GM12872 (cell line): ENCODE measurements at regions not wholly inside any gene's neighbourhood (a gene's known extent, or its start where the extent isn't known, plus 50 kb on each side); places are given as distances from the start of the nearest gene placed in this dataset.

Experiments
- CTCF ChIP-seq: IDR thresholded peaks from 3 replicates; pipeline ENCODE4 v1.5.1; 2011; ENCODE audit warnings: low read depth, mild to moderate bottlenecking, low read length, moderate library complexity; ENCODE audit not compliant: insufficient read depth

DNA sequence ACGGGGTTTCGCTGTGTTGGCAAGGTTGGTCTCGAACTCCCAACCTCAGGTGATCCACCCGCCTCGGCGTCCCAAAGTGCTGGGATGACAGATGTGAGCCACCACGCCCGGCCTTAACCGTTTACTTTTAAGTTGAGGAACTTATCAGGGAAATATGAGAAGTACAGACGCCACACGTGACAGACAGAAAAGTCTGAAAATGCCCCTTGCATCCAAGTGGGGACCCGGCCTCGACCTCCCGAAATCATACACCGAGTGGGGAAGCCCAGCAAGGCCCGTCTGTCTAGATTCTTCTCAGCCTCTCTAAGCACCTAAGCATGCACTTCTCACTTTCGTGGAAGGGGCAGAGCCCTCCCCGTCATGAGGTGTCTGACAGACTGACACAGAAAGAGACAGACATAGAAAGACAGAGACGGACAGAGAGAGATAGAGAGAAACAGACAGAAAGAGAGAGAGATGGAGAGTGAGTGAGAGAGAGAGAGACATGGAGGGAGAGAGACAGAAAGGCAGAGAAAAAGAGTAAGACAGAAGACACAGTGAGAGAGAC, 107.3 kb upstream of the ANKRD30BL start:
- no peak for TF ChIP-seq CTCF

DNA sequence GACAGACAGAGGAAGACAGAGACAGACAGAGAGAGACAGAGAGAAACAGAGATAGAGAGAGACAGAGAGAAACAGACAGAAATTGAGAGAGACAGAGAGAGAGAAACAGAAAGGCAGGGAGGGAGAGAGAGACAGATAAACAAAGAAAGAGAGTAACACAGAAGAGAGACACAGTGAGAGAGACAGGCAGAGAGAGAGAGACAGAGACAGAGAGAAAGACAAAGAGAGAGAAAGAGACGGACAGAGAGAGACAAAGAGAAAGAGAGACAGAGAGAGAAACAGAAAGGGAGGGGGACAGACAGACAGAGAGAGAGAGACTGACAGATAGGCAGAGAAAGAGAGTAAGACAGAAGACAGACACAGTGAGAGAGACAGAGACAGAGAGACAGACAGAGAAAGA, 108.5 kb upstream of the ANKRD30BL start:
- TF ChIP-seq CTCF, result no peak

DNA sequence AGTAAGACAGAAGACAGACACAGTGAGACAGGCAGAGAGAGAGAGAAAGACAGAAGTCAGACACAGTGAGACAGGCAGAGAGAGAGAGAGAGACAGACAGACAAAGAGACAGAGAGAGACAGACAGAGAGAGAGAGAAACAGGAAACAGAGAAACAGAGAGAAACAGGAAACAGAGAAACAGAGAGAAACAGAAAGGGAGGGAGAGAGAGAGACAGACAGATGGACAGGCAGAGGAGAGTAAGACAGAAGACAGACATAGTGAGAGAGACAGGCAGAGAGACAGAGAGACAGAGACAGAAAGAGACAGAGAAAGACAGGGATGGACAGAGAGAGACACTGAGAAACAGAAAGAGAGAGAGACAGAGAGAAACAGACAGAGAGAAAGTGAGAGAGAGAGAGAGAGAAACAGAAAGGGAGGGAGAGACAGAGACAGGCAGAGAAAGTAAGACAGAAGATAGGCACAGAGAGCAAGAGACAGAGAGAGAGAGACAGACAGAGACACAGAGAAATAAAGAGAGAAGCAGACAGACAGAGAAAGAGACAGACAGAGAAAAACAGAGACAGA, 109.3 kb upstream of the ANKRD30BL start:
- no peak for TF ChIP-seq CTCF

- no peak for TF ChIP-seq CTCF
Measured at GRCh38 chr2:132272713-132273112, 111.0 kb upstream of the ANKRD30BL start.

GRCh38 chr2:132274000-132274399, 112.2 kb upstream of the ANKRD30BL start:
- TF ChIP-seq CTCF, result no peak

GRCh38 chr2:132275396-132275795, 113.6 kb upstream of the ANKRD30BL start:
- no peak for TF ChIP-seq CTCF

DNA sequence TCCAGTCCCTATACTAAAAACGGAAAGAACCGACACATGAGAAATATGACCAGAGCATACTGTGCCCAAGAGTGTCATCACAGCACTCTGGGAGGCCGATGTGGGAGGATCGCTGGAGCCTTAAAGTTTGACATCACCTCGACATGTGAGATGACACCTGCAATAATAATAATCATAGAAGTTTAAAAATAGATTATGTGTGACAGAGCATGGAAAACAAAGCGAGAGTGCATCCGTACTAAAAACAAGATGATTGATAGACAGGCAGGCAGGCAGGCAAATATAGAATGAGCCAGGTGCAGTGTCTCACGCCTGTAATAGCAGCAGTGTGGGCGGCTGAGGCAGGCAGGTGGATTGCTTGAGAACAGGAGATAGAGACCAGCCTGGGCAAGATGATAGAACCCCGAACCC, 114.8 kb upstream of the ANKRD30BL start:
- no peak for TF ChIP-seq CTCF
